ENCODE measurements at regions not wholly inside any gene's neighbourhood (a gene's known extent, or its start where the extent isn't known, plus 50 kb on each side); places are given as distances from the start of the nearest gene placed in this dataset.

- 27% methylated on average over 5 of the region's 5 CpGs for WGBS (ENCODE audit: insufficient coverage, insufficient replicate concordance, low lambda C conversion rate, missing lambda C conversion rate)
- Histone ChIP-seq H3K9ac (ENCODE audit: control insufficient read depth, insufficient read depth, low read length) (no peak overlapping the region), H3K36me3 (ENCODE audit: control insufficient read depth in 2 of 2, insufficient read depth in 2 of 2, low read length in 1 of 2) (no peaks in the 10 kb centered on the region), H3K9me3 (replicated peaks; ENCODE audit: control insufficient read depth, insufficient read depth, low read length) (no peaks in the 10 kb centered on the region), H4K20me1 (ENCODE audit: control insufficient read depth, insufficient read depth) (no peaks in the 10 kb centered on the region), H3K4me3 (no peak overlapping the region), H3K27ac (ENCODE audit: control insufficient read depth, insufficient read depth) (no peak overlapping the region), H3K4me2 (ENCODE audit: control insufficient read depth, insufficient read depth) (no peak overlapping the region), H3K79me2 (ENCODE audit: control insufficient read depth, insufficient read depth, low read length) (no peaks in the 10 kb centered on the region), H2AFZ (ENCODE audit: control insufficient read depth, low read depth, low read length) (no peak overlapping the region), H3K4me1 (ENCODE audit: control insufficient read depth, insufficient read depth, low read length) (no peaks in the 10 kb centered on the region), H3K27me3 (replicated peaks in 1 of 2; ENCODE audit: control insufficient read depth in 2 of 2, insufficient read depth in 2 of 2, low read length in 1 of 2) (no peaks in the 10 kb centered on the region; a peak in 1 of 4 replicates)
- ChIA-PET CTCF (no interaction called here), SMC1A (ENCODE audit: uncharacterized antibody, unreplicated experiment) (no interaction called here), RAD21 (ENCODE audit: unreplicated experiment) (no interaction called here), POLR2A (no interaction called here)
- no peak for ATAC-seq
- TF ChIP-seq RBBP5 (conservative IDR thresholded peaks at IDR 0.05) (no peak), IKZF2 (IDR thresholded peaks at IDR 0.05) (no peak), GATAD2B (conservative IDR thresholded peaks at IDR 0.05; ENCODE audit: low read depth) (no peak), MTA2 (IDR thresholded peaks at IDR 0.05; ENCODE audit: low read depth) (no peak), CUX1 (IDR thresholded peaks at IDR 0.05; ENCODE audit: insufficient replicate concordance, low read depth, low read length) (no peak), ZBTB4 (CRISPR knock-in tag; IDR thresholded peaks at IDR 0.05) (no peak), MYC (IDR thresholded peaks at IDR 0.05; ENCODE audit: insufficient read depth, insufficient read length, insufficient replicate concordance, low read length, severe bottlenecking) (no peak), YY1 (IDR thresholded peaks at IDR 0.05; ENCODE audit: low read depth, low read length) (no peak)
- intact Hi-C loops (cut with micrococcal nuclease; ENCODE audit: unreplicated experiment): no loop called here
- in situ Hi-C loops (cut with MboI): no loop called here
- no peak for DNase-seq (ENCODE audit: low read depth, low spot score)
- FAIRE-seq: no peak
- no TSS peak for BruUV-seq (replicated peaks)
Observed at GRCh38 chr1:67978890-67979516, 71.4 kb downstream of the DIRAS3 start.
